IPS-NIHi11 (cell line): ENCODE measurements at regions not wholly inside any gene's neighbourhood (a gene's known extent, or its start where the extent isn't known, plus 50 kb on each side); places are given as distances from the start of the nearest gene placed in this dataset.
"Not testable (repeated sequence)": the region's sequence is repeated elsewhere in the genome, so short reads cannot be mapped to it uniquely, and the experiment has no call there.

Experiments
- DNase-seq: peaks from one replicate; pipeline ENCODE4 v3.0.0; 2012; ENCODE audit warnings: mixed read lengths, low spot score

- DNase-seq = no peak
Observed at GRCh38 chr10:61047788-61048560, 104.0 kb upstream of the RHOBTB1 start.

DNA sequence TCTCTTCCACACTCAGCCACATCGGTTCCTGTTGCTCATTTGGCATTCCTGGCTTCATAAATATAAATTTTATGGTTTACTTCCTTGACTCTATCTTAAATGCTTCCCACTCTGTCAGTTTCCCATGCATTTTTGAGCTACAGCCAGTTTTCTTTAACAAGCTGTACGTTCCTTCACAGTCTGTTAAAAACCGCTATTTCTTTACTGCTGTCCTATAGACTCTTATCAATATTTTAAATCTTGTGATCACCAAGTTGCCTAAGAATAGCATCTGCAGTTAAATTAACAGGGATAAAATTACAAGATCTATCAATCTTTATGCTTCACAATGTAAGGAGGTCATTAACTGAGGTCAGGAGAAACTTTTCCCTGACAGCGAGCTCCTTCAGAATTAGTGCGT lies 103.1 kb upstream of the RHOBTB1 start:
- DNase-seq = no peak

GRCh38 chr10:61045480-61045879 lies 101.5 kb upstream of the RHOBTB1 start:
- not testable (repeated sequence) for DNase-seq

GRCh38 chr10:61042533-61042932 lies 98.5 kb upstream of the RHOBTB1 start:
- no peak for DNase-seq

DNA sequence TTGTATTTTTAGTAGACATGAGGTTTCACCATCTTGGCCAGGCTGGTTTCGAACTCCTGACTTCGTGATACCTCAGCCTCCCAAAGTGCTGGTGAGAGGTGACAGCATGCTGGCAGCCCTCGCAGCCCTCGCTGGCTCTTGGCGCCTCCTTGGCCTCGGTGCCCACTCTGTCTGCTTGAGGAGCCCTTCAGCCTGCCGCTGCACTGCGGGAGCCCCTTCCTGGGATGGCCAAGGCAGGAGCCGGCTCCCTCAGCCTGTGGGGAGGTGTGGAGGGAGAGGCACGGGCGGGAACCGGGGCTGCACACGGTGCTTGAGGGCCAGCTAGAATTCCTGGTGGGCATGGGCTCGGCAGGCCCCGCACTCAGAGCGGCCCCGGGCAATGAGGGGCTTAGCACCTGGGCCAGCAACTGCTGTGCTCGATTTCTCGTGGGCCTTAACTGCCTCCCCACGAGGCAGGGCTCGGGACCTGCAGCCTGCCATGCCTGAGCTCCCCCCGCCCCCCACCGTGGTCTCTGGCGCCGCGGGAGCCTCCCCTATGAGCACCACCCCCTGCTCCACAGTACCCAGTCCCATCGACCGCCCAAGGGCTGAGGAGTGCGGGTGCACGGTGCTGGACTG lies 96.5 kb upstream of the RHOBTB1 start:
- DNase-seq = no peak

- DNase-seq = no peak
Observed at GRCh38 chr10:61039868-61040267, 95.9 kb upstream of the RHOBTB1 start.

DNA sequence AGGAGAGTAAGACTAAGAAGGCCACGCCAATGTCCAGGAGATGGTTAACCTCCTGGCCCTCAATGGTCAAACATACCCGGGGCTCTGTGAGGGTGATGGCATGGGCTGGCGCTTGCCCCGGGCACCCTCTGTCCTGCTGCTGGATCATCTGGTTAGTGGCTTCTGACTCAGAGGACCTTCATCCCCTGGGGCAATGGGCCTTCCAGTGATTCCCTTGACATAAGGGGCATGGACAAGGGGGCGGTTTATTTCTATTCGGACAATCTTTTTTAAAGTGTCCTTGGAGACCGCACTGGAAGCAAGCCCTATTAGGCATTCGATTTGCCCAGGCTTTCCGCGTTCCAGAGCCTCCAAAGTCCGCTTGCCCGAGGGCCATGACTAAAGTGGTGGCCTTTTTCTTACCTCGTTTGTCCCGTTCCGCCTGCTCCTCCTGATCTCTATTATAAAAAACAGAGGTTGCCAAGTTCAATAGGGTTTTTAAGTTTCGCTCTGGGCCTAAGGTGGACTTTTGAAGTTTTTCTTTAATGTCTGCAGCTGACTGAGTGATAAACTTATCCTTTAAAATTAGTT lies 93.4 kb upstream of the RHOBTB1 start:
- DNase-seq = not testable (repeated sequence)

DNA sequence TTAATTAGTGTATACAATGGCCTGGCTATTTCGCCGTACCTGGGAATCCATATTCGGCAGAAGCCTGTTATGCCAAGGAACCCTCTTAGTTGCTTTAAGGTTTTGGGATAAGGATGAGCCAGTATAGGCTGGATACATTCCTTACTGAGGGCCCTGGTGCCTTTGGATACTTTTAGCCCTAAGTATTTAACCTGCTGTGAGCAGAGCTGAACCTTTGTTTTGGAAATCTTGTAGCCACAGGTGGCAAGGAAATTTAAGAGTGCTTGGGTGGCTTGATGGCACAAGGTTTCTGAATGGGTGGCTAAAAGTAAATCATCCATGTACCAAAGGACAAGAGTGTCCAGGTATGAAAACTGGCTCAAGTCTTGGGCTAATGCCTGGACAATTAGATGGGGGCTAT lies 92.2 kb upstream of the RHOBTB1 start:
- DNase-seq = not testable (repeated sequence)

- no peak for DNase-seq
Observed at GRCh38 chr10:61031341-61031740, 87.4 kb upstream of the RHOBTB1 start.

- DNase-seq = no peak
Observed at GRCh38 chr10:61029411-61029810, 85.4 kb upstream of the RHOBTB1 start.

- no peak for DNase-seq
Observed at GRCh38 chr10:61028861-61029361, 84.9 kb upstream of the RHOBTB1 start.

- DNase-seq = peak; percentile 55
Observed at GRCh38 chr10:61024856-61025201, 80.8 kb upstream of the RHOBTB1 start.

- no peak for DNase-seq
Observed at GRCh38 chr10:61024151-61024855, 80.3 kb upstream of the RHOBTB1 start.

DNA sequence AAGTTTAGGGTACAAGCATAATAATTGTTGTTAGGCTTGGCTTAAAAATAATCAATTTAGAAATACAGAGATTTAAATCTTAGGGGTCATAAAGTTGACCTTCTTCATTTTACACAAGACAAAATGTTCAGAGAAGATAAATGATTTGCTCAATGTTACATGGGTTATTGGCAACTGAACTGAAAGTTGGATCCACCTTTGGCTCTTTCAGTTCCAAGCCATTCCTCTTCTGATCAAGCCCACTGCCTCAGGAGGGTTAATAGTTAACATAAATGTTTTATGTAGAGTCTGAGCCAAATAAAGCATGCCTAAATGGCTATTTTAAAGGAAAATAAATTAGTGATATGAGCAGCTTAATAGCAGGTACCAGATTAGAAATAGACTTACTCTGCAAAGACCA lies 79.1 kb upstream of the RHOBTB1 start:
- DNase-seq = no peak

GRCh38 chr10:61021926-61022325 lies 77.9 kb upstream of the RHOBTB1 start:
- no peak for DNase-seq

GRCh38 chr10:61020420-61021158 lies 76.6 kb upstream of the RHOBTB1 start:
- DNase-seq = no peak

DNA sequence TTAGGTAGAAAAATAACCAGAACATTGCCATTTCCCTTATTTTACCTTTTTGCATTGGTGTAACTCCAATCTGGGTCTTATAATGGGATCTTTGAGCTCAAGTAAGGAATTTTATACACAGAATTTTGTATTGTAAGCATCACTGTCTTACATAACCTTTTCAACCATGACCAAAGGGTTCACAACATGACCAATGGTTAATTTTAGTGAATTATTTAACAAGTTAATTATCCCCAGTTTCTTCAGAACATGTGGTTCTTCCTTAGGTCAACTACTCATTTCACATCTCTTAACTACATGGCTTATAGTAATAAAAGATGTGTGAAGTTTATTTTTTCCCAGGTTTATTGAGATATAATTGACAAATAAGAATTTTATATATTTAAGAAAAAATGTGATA lies 74.2 kb upstream of the RHOBTB1 start:
- no peak for DNase-seq

DNA sequence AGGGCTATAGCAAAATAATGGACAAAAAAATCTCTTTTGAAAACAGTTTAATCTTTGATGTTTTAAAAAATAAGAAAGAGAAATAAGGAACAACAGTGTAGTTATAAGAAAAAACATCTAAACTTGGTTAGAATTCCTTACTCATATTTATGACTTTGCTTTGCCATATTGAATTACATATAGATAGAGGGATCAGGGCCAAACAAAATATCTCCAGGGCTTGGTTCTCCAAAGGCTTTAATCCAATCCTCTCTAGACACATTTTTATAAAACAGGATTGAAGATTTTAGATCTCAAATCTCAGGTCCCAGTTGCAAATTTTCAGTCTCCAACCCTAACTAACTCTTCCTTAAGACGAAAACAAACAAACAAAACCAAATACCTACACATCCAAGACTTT lies 72.6 kb upstream of the RHOBTB1 start:
- no peak for DNase-seq

DNA sequence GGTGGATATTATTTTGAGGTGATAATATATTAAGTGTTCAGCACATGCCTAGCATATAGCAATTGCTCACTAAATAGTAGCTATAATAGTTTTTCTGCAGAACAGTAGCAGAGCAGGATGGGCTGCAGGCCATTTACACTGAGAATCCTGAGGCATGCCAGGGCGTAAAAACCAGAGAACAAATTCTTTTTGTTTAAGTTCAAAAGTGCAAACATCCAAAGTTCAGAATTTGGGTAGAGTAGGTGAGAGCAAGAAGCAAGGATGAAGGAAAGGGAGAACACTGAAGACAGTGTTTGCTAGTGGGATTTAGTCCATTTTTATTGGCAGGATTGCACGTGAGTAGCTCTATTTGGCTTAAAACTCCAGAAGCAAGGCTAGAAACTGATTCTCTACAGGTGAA lies 72.0 kb upstream of the RHOBTB1 start:
- DNase-seq = no peak

DNA sequence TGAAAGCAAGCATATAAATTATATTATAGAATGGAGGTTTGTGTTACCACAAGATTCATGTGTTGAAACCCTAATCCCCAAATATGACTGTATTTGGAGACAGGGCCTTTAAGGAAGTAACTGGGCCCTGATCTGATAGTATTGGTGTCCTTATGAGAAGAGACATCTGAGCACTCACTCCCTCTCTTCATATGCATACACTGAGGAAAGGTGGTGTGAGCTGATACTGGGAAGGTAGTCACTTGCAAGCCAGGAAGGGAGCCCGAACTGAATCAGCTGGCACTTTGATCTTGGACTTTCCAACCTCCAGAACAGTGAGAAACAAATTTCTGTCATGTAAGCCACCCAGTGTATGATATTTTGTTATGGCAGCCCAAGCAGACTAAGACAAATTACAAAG lies 66.9 kb upstream of the RHOBTB1 start:
- DNase-seq = no peak

GRCh38 chr10:61003069-61003468 lies 59.1 kb upstream of the RHOBTB1 start:
- not testable (repeated sequence) for DNase-seq

- no peak for DNase-seq
Observed at GRCh38 chr10:61001731-61002122, 57.7 kb upstream of the RHOBTB1 start.
